HCT116 (cell line): ENCODE measurements at regions not wholly inside any gene's neighbourhood (a gene's known extent, or its start where the extent isn't known, plus 50 kb on each side); places are given as distances from the start of the nearest gene placed in this dataset.

Source experiments
- ATAC-seq: fragments of 200-7000 bp; cut with Tn5 transposase; 2 replicates; pipeline ENCODE4 v1.9.1; 2020; ENCODE audit warnings: mild to moderate bottlenecking, moderate library complexity
- BruUV-seq: library from RNA; stranded (reverse); fragments of 400-500 nt; replicated peaks from 2 replicates; lab custom pipeline; 2021; lab: Mats Ljungman, UMichigan
- CTCF ChIA-PET: fragments of 300-600 bp; sonication (Branson Sonifier 250); formaldehyde crosslinking; loops from one replicate; lab custom pipeline; 2021; ENCODE audit warnings: antibody characterized with exemption; lab: Charles Lee
- POLR2A ChIA-PET: fragments of 300-600, 350-600 bp; sonication (Branson Sonifier 250); formaldehyde crosslinking; loops from one replicate; lab custom pipeline; 2021; ENCODE audit warnings: antibody characterized with exemption; lab: Charles Lee
- RAD21 ChIA-PET, 2 experiments: fragments of 300-600 bp; sonication (Branson Sonifier 250); formaldehyde crosslinking; loops; one replicate each; lab custom pipeline; 2023; ENCODE audit warnings: low total read pairs in 2 of 2; ENCODE audit not compliant: uncharacterized antibody in 2 of 2, unreplicated experiment in 2 of 2, low non-redundant PET in 1 of 2; lab: Charles Lee
- DNase-seq: peaks from one replicate; pipeline ENCODE4 v3.0.0-alpha.2; 2010; ENCODE audit warnings: low read depth, low spot score
- H2AFZ ChIP-seq: fragments of 200-600 bp; shearing (Covaris generic), sonication (generic); 2 replicates; pipeline ENCODE4 v1.6.1; 2017; ENCODE audit warnings: low read depth, mixed run types, mixed read lengths, antibody characterized with exemption, low read length; ENCODE audit not compliant: poor library complexity, severe bottlenecking
- H3K27ac ChIP-seq: 2 replicates; pipeline ENCODE4 v1.5.1; 2012; ENCODE audit warnings: low read depth, low read length
- H3K27me3 ChIP-seq: fragments of 200-600 bp; sonication (generic); 2 replicates; pipeline ENCODE4 v1.6.1; 2016; ENCODE audit warnings: mixed run types, low read length, mixed read lengths; ENCODE audit not compliant: insufficient read depth
- H3K36me3 ChIP-seq, 2 experiments: fragments of 200-500 bp in 1 of 2; fragments of 200-600 bp in 1 of 2; sonication (Bioruptor generic) in 1 of 2; sonication (generic) in 1 of 2; 2 replicates each; pipeline versions ENCODE4 v1.5.1 to v1.6.1; 2014 to 2016; ENCODE audit warnings: low read length in 2 of 2, inconsistent platforms in 1 of 2, mixed read lengths in 1 of 2, mixed run types in 1 of 2; ENCODE audit not compliant: insufficient read depth in 2 of 2, control insufficient read depth in 1 of 2
- H3K4me1 ChIP-seq, 2 experiments: fragments of 200-600 bp in 1 of 2; sonication (generic) in 1 of 2; 2 replicates each; pipeline versions ENCODE4 v1.5.1 to v1.6.1; 2012 to 2017; ENCODE audit warnings: low read length in 2 of 2, inconsistent platforms in 1 of 2, mild to moderate bottlenecking in 1 of 2, mixed read lengths in 1 of 2, mixed run types in 1 of 2, moderate library complexity in 1 of 2; ENCODE audit not compliant: insufficient read depth in 2 of 2, control insufficient read depth in 1 of 2
- H3K4me2 ChIP-seq: fragments of 200-600 bp; sonication (generic); 2 replicates; pipeline ENCODE4 v1.6.1; 2017; ENCODE audit warnings: mixed run types, low read length, mixed read lengths
- H3K4me3 ChIP-seq, 2 experiments: fragments of 200-600 bp in 1 of 2; sonication (generic) in 1 of 2; replicated peaks in 1 of 2; 2 replicates each; pipeline ENCODE4 v1.5.1; 2011 to 2016; ENCODE audit warnings: low read length in 2 of 2, control low read depth in 1 of 2, low read depth in 1 of 2, mild to moderate bottlenecking in 1 of 2, mixed read lengths in 1 of 2, mixed run types in 1 of 2
- H3K79me2 ChIP-seq: fragments of 200-600 bp; sonication (generic); 2 replicates; pipeline ENCODE4 v1.6.1; 2017; ENCODE audit warnings: mild to moderate bottlenecking, mixed run types, low read length, moderate library complexity, mixed read lengths; ENCODE audit not compliant: insufficient read depth
- H3K9ac ChIP-seq: fragments of 200-600 bp; sonication (generic); 2 replicates; pipeline ENCODE4 v1.6.1; 2016; ENCODE audit warnings: low read length, mixed read lengths
- H3K9me2 ChIP-seq: fragments of 200-600 bp; sonication (generic), shearing (Covaris generic); 2 replicates; pipeline ENCODE4 v1.6.1; 2017; ENCODE audit warnings: mixed run types, mild to moderate bottlenecking, moderate library complexity; ENCODE audit not compliant: insufficient read depth
- H3K9me3 ChIP-seq, 2 experiments: fragments of 200-500 bp in 1 of 2; fragments of 200-600 bp in 1 of 2; sonication (Bioruptor generic) in 1 of 2; sonication (generic) in 1 of 2; 2 replicates each; pipeline ENCODE4 v1.6.1; 2014 to 2017; ENCODE audit warnings: low read length in 2 of 2, mixed read lengths in 2 of 2, inconsistent platforms in 1 of 2, low read depth in 1 of 2, mild to moderate bottlenecking in 1 of 2, mixed run types in 1 of 2, moderate library complexity in 1 of 2; ENCODE audit not compliant: control insufficient read depth in 1 of 2, insufficient read depth in 1 of 2
- H4K20me1 ChIP-seq: fragments of 200-600 bp; sonication (generic), shearing (Covaris generic); 2 replicates; pipeline ENCODE4 v1.6.1; 2017; ENCODE audit warnings: mixed run types, mild to moderate bottlenecking, moderate library complexity; ENCODE audit not compliant: insufficient read depth
- ATF3 ChIP-seq: IDR thresholded peaks from 2 replicates; pipeline ENCODE4 v1.6.1; 2012
- CEBPB ChIP-seq: IDR thresholded peaks from 2 replicates; pipeline ENCODE4 v1.6.1; 2012; ENCODE audit warnings: low read depth
- CTCF ChIP-seq, 3 experiments: fragments of 200-600 bp in 1 of 3; sonication (generic) in 1 of 3; IDR thresholded peaks in 2 of 3; conservative IDR thresholded peaks in 1 of 3; 2 replicates each; pipeline ENCODE4 v1.5.1; 2012 to 2017; ENCODE audit warnings: low read depth in 2 of 3, low read length in 2 of 3, antibody characterized with exemption in 1 of 3, borderline replicate concordance in 1 of 3, control low read depth in 1 of 3, mild to moderate bottlenecking in 1 of 3, mixed read lengths in 1 of 3, mixed run types in 1 of 3, moderate library complexity in 1 of 3; ENCODE audit not compliant: insufficient read depth in 1 of 3
- EZH2 ChIP-seq: fragments of 200-600 bp; sonication (generic); IDR thresholded peaks from 2 replicates; pipeline ENCODE4 v1.6.1; 2017; ENCODE audit warnings: antibody characterized with exemption, mixed run types
- EZH2phosphoT487 ChIP-seq: fragments of 200-600 bp; IDR thresholded peaks from 2 replicates; pipeline ENCODE4 v1.6.1; 2018; ENCODE audit warnings: antibody characterized with exemption, borderline replicate concordance
- JUND ChIP-seq: IDR thresholded peaks from 2 replicates; pipeline ENCODE4 v1.6.1; 2012
- POLR2A ChIP-seq: IDR thresholded peaks from 2 replicates; pipeline ENCODE4 v1.7.0; 2011; ENCODE audit warnings: borderline replicate concordance; ENCODE audit not compliant: insufficient read depth, insufficient read length; ENCODE audit errors: extremely low read depth
- POLR2AphosphoS5 ChIP-seq: IDR thresholded peaks from 2 replicates; pipeline ENCODE4 v1.6.1; 2011; ENCODE audit warnings: mild to moderate bottlenecking, low read depth, low read length, moderate library complexity
- RAD21 ChIP-seq: IDR thresholded peaks from 2 replicates; pipeline ENCODE4 v1.6.1; 2012; ENCODE audit warnings: low read depth, mild to moderate bottlenecking
- SRF ChIP-seq: IDR thresholded peaks from 2 replicates; pipeline ENCODE4 v1.6.1; 2012; ENCODE audit warnings: low read depth
- intact Hi-C: fragments of 100-400 bp; cut with micrococcal nuclease; formaldehyde crosslinking; loops from 2 replicates; pipeline ENCODE4 v1.10.0; 2022

- no peaks in the 10 kb centered on the region for H3K9me2 ChIP-seq
- ChIA-PET POLR2A (no interaction called here), RAD21 (interaction anchor here (1.0 to 1.1 kb wide), 2 partner anchors 437 to 438 kb away, joined by 3 read pairs; no protein-coding TSS in a partner anchor), CTCF (interaction anchor here (1.2 to 2.2 kb wide), 3 partner anchors 438 to 447 kb away, joined by 7 to 24 read pairs (median 8); no protein-coding TSS in a partner anchor)
- H3K27me3 ChIP-seq, result no peaks in the 10 kb centered on the region
- no peak overlapping the region for H3K4me3 ChIP-seq
- DNase-seq (peak; percentile 23), ATAC-seq (peak; percentile 95)
- no peaks in the 10 kb centered on the region for H3K9me3 ChIP-seq
- no peaks in the 10 kb centered on the region for H3K79me2 ChIP-seq
- intact Hi-C loops, result loop anchor here (5.0 kb wide), 1 partner anchor 439 kb away; no protein-coding TSS in a partner anchor
- H3K27ac ChIP-seq, result no peak overlapping the region
- TF ChIP-seq SRF, result no peak
- TF ChIP-seq EZH2, result no peak
- TF ChIP-seq CTCF (IDR thresholded peaks at IDR 0.05 in 2 of 3, conservative IDR thresholded peaks at IDR 0.05 in 1 of 3; ENCODE audit: borderline replicate concordance in 1 of 3, insufficient read depth in 1 of 3, low read depth in 2 of 3, low read length in 2 of 3), result peak; percentile 26 to 61 (median 61); a peak in 5 of 6 replicates
- no peak for TF ChIP-seq EZH2phosphoT487
- no peak for TF ChIP-seq POLR2AphosphoS5
- no peak for TF ChIP-seq JUND
- peak; percentile 39; the same call in 1 of the 2 replicates for TF ChIP-seq CEBPB
- TF ChIP-seq POLR2A, result no peak
- TF ChIP-seq ATF3, result no peak
- peak; percentile 72 for TF ChIP-seq RAD21
- H3K36me3 ChIP-seq, result no peaks in the 10 kb centered on the region
- H3K4me2 ChIP-seq, result no peak overlapping the region
- no TSS peak for BruUV-seq
- no peaks in the 10 kb centered on the region for H3K4me1 ChIP-seq
- no peak overlapping the region for H3K9ac ChIP-seq
- no peak overlapping the region for H2AFZ ChIP-seq
- H4K20me1 ChIP-seq, result no peaks in the 10 kb centered on the region
Measured at GRCh38 chr2:155815851-155816250, 516.7 kb downstream of the NR4A2 start.
